ENCODE measurements at regions not wholly inside any gene's neighbourhood (a gene's known extent, or its start where the extent isn't known, plus 50 kb on each side); places are given as distances from the start of the nearest gene placed in this dataset.
A peak's percentile ranks its signal among the peaks of the same experiment; 100 is the strongest.

DNA sequence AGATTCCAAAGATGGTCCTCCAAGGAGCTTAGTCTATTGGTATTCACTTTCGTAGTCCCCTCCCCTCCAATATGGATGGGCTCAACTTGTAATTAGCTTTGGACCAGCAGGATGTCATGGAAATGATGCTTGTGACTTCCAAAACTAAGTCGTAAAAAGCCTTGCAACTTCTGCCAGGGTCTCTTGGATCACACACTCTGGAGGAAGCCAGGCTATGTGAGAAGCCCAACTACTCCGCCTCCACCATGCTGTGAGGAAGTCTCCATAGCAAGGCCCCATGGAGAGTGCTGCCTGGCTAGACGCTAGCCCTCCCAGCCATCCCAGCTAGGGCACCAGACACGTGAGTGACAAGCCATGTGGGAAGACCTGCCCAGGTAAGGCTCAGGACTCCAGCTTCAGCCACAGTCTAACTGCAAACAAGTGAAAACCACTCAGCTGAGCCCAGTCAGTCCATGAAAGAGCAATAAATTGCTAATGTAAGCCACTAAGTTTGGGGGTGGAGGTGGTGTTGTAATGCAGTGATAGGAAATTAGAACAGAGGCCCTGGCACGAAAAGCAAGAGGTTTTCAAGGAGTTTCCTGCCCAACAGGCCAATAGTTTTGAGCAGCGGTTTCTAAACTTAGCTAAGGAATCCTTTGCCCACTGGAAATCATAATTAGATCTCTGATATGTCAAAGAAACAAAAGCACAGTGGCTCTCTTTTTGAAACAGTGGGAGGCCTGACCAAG lies 77.5 kb upstream of the GLI2 start:
- DNase-seq (ENCODE audit: low read depth), result no peak

- DNase-seq (ENCODE audit: low read depth), result no peak
These were observed 76.9 kb upstream of the GLI2 start for GRCh38 chr2:120658770-120659158.

GRCh38 chr2:120659275-120659977 lies 76.2 kb upstream of the GLI2 start:
- no peak for DNase-seq (ENCODE audit: low read depth)

DNA sequence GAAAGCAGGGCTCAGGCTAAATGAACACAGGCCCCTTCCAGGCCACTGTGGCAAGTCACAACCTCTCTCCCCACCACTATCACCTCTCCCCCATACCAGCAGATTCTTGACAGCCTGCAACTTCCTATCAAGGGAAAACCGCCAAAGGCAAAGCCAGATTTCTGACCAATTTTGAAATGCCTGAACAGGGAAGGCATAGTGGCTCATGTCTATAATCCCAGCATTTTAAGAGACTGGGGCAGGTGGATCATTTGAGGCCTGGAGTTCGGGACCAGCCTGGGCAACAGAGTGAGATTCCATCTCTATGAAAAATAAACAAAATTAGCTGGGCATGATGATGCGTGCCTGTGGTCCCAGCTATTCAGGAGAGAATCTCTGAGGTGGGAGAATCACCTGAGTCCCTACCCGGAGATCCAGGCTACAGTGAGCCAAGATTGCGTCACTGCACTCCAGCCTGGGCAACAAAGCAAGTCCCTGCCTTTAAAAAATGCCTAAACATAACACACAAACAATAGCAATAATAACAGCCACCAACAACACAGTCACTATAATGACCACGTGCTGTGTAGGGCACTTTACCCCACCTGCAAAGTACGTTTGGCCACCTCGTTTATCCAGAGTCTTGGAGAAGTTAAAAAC lies 75.5 kb upstream of the GLI2 start:
- DNase-seq (ENCODE audit: low read depth), result no peak

- no peak for DNase-seq (ENCODE audit: low read depth)
These were observed 74.8 kb upstream of the GLI2 start for GRCh38 chr2:120660771-120661459.

- peak; percentile 38 for DNase-seq (ENCODE audit: low read depth)
These were observed 74.1 kb upstream of the GLI2 start for GRCh38 chr2:120661551-120661950.

DNA sequence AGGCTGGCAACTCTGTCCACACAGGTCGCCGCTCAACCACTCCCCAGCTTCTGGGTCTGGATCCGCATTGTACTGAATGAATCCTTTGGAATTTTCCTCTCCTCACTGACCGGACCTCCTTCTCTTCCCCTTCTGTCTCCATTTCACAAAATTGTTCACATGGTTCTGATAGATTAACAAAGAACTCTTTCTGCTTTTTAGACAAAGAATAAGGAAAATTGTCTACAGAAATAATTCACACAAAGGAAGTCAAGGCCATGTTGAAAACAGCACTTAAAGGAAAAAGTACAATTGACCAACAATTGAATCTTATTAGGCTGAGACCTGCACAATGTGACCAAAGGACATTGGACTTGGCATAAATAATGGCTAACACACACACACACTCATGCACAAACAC lies 73.6 kb upstream of the GLI2 start:
- DNase-seq (ENCODE audit: low read depth), result no peak

DNA sequence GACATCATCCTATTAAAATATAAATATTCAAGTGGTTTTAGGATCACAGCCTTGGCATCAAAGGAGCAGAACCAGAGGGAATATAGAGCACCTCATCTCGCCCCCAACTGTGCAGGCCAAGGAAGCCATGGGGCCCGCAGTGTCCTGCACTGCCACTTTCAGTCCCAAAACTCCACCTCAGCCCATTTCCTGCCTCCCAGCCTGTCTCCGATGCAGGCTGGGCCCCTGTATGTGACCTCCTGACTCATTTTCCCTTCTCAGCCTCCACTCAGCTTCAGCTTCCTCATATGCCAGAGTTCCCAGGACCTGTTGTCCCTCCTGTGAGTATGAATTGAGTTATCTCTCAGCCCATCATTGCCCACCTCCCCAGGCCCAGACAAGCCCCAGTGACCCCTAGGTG lies 72.9 kb upstream of the GLI2 start:
- no peak for DNase-seq (ENCODE audit: low read depth)

DNA sequence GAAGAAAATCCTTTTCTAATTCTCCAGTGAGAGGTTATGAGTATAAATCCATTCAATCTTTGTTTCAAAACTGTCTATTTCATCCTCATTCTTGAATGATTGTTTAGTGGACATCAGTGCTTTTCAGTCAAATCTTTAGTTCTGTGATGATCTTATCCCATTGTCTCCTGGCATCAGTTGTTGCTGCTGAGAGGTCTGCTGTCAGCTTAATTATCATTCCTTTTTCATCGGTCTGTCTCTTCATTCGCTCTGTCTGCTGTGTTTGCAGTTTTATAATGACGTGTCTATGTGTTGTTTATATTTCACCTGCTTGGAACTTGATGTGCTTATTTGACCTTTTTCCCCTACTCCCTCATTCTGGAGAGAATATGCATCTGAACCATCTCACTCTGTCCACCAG lies 69.2 kb upstream of the GLI2 start:
- no peak for DNase-seq (ENCODE audit: low read depth)

DNA sequence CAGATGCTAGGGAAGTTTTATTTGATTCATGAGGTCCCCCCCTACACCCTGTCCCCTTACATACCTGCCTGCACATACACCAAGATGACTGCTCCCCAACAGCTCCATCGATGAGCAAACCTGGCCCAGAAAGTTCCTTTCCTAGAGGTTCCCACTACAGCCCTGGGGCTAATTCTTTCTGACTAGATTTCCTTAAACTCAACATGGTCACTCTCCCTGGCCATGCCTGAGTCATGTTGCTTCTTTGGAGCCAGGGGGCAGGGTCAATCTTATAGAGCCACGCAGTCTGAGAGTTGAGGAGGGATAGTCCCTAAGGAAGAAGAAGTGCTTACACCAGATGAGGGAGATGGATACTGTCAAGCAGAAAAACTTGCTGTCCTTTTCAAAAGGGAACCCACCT lies 67.7 kb upstream of the GLI2 start:
- peak; percentile 78 for DNase-seq (ENCODE audit: low read depth)

GRCh38 chr2:120669121-120669952 lies 66.3 kb upstream of the GLI2 start:
- DNase-seq (ENCODE audit: low read depth), result no peak

DNA sequence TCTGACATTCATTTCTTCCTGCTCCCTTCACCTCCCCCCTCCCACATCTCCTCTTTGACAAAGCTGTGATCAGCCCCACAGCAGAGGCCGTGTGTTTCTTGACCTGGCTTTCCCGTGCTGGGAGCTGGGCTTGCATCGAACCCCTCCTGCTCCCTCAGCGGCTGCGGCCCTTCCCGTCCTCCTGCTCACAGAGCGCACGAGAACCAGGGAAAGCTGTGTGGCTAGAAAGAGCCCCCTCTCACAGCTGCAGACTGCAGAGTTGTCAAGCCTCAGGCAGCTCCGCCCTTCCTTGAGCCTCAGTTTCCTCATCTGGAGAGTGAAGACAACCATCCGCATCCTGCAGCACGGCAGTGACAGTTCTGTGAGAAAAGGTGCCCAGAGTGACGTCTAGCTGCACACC lies 65.7 kb upstream of the GLI2 start:
- DNase-seq (ENCODE audit: low read depth), result no peak

DNA sequence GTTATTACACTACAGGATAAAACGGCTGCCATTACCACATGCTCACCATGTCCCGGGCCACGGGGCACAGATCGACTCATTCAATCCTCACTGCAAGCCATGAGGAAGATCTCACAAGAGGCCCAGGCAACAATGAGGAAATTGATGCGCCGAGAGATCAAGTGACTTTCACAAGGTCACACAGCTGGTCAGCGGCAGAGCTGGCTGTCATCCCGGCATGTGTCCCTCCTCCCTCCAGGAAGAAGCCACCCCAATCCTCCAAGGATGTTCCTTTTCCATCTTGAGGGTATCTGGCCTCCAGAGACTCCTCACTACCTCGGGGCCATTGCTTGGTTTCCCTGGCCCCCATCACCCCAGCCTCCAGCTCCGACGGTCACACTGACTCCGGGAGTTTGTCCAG lies 65.3 kb upstream of the GLI2 start:
- DNase-seq (ENCODE audit: low read depth), result no peak

- no peak for DNase-seq (ENCODE audit: low read depth)
These were observed 64.7 kb upstream of the GLI2 start for GRCh38 chr2:120670771-120671480.

- DNase-seq (ENCODE audit: low read depth), result no peak
These were observed 63.0 kb upstream of the GLI2 start for GRCh38 chr2:120672526-120673204.

- DNase-seq (ENCODE audit: low read depth), result no peak
These were observed 62.5 kb upstream of the GLI2 start for GRCh38 chr2:120673205-120673550.

- DNase-seq (ENCODE audit: low read depth), result no peak
These were observed 62.1 kb upstream of the GLI2 start for GRCh38 chr2:120673571-120674061.

- no peak for DNase-seq (ENCODE audit: low read depth)
These were observed 61.2 kb upstream of the GLI2 start for GRCh38 chr2:120674246-120675170.

- peak; percentile 64 for DNase-seq (ENCODE audit: low read depth)
These were observed 60.1 kb upstream of the GLI2 start for GRCh38 chr2:120675460-120676130.
